CD1c-positive myeloid dendritic cell (primary cell): ENCODE measurements at regions not wholly inside any gene's neighbourhood (a gene's known extent, or its start where the extent isn't known, plus 50 kb on each side); places are given as distances from the start of the nearest gene placed in this dataset.
"Not testable (repeated sequence)": the region's sequence is repeated elsewhere in the genome, so short reads cannot be mapped to it uniquely, and the experiment has no call there.

Source experiments
- DNase-seq: peaks from one replicate; pipeline ENCODE4 v3.0.0-alpha.2; 2016; ENCODE audit errors: extremely low spot score

DNA sequence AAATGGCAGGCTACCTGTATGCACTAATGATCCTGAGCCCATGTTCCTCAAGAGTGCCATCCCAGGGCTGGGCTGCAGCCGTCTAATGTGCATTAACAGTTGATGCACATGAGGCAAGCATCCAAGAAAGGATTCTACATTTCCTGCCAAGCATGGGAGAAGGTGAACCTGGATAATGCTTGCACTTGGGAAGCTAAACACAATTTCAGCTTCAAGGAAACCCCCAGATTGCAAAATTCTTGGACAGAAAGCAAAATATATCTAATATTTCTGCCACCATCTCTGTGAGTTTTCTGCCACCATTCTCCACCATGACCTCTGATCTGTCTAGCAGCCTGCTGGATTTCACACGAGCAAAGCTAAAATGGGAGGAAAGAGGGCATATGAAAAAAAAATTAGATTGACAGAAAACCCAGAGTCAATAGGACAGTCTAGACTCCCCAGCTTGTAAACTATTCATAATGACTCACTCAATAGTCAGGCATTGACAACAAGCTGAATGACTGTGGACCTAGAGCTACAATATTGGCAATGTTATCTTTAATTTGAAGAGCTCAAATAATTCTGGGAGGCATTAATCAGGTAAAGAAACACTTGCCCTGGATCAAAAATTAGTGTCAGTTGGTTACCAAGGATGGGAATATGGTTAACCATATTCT, 91.9 kb upstream of the BCL2L14 start:
- no peak for DNase-seq

DNA sequence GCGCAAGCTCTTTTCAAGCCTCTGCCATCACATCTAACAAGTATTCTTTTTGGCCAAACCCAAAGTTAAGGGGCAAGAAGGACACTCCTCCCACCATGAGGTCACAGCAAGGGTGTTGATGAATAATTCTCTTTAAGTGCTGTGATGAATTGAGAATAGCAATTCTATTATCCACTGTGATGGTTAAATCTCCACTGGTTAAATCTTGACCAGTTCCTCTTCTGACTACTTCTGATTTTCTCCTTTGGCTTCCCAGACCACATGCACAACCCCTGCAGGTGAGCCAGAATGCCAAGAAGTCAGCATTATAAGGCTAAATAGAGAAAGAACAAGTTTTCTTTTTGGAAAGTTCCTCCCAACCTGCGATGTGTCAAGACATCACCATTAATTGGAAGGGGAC, 90.6 kb upstream of the BCL2L14 start:
- DNase-seq, result peak; percentile 10

DNA sequence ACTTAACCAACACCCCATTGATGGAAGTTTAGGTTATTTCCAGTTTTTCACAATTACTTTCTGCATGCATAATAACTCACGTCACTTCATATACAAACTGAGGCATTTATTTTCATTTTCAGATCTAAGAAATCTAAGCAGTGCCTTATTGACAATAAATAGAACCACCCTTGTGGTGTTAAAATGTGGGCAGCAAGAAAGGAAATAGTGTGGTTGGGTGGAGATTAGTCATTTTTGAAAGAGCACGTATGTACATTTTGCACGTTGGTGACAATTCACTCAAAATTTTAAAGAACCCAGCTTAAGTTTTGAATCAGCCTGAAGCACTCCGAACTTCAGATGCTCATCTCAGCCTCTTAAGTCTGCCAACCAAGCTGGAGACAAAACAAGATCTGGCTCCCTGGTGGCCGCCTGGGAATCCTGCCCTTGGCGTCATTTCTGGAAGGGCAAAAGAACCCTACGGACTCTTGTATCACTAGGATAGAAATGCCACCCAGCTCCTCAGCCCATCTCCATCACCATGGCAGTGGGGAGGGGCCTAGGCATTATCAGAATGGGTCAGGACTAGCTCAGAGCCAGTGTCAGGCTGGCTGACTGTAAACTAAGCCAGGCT, 89.5 kb upstream of the BCL2L14 start:
- peak; percentile 65 for DNase-seq

DNA sequence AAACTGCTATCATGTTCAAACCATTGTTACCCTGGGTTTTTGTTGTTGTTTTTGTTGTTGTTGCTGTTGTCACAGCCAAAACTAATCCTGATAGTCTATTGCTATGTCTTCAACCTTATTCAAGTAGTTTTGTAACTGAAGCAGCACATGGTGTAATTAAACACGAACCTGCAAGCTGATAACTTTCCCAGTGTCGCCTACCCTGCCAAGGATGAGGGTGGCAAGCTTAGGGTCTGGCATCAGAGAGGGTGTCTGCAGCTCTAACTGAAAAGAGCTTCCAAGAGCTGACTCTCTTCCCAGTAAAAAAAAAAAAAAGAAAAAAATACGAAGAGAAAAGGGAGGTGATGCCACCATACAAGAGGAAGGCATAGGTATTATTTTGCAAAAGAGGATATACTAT, 86.3 kb upstream of the BCL2L14 start:
- no peak for DNase-seq

DNA sequence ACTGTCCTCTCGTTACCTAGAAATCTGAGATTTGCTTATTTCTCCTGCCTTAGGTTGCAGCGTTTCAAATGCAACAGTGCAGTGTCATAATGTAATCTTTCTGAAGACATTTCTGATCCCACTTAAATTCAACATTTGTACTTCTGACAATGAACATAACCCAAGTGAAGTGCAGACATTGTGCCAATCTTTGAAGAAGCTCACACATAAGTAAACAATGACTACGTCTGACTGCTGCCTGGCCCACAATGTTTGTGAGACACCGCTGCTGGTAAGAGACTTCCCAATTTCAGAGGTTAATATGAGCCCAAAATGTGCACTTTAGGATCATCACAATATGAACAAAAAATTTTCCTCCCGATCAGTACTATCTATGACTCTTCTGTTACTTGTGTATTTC, 84.6 kb upstream of the BCL2L14 start:
- no peak for DNase-seq

DNA sequence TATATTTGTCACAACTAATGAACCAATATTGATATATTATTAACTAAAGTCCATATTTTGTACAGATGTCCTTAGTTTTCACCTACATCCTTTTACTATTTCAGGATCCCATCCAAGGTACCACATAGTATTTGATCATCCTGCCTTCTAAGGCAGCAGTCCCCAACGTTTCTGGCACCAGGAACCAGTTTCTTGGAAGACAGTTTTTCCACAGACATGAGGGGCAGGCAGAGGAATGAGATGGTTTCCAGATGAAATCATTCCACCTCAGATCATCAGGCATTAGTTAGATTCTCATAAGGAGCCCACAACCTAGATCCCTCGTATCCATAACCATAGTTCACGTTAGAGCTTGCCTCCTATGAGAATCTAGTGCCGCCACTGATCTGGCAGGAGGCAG, 82.8 kb upstream of the BCL2L14 start:
- DNase-seq, result no peak

DNA sequence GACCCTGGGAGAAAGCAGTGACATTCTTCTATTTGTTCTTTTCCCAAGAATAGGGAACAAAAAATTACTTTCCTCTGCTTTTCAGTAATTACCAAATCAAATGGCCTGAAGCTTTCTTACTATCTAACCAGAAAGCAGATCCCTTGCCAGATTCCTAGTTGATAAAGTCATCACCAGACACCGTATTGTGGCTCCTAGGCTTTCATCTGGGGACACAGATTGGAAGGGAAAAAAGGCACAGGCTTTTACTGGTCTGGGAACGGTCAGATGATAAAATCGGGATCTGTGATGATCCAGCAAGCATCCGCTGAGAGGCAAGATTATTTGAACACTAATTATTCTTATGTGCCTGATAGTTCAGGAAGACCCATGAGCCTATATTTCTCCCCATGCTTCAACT, 79.1 kb upstream of the BCL2L14 start:
- DNase-seq, result no peak

DNA sequence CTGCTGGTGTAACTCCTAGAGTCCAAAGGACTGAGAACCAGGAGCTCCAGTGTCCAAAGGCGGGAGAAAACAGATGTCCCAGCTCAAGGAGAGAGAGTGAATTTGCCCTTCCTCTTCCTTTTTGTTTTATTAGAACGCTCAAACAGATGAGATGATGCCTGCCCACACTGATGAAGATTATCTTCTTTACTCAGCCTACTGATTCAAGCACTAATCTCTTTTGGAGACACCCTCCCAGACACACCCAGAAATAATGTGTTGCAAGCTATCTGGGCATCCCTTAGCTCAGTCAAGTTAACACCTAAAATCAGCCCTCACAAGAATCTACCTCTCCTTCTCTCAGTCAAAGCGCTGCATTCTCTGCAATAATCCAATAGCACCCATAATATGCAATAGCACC, 78.2 kb upstream of the BCL2L14 start:
- DNase-seq, result no peak

DNA sequence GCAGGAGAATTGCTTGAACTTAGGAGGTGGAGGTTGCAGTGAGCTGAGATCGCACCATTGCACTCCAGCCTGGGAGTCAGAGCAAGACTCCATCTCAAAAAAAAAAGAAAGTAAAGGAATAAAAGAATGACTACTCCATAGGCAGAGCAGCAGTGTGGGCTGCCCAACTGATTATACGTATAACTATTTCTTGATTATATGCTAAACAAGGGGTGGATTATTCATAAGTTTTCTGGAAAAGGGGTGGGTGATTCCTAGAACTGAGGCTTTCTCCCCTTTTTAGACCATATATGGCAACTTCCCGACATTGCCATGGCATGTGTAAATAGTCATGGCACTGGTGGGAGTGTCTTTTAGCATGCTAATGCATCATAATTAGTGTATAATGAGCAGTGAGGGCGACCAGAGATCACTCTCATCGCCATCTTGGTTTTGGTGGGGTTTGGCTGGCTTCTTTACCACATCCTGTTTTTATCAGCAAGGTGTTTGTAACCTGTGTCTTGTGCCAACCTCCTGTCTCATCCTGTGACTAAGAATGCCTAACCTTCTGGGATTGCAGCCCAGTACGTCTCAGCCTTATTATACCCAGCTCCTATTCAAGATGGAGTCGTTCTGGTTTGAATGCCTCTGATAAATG, 72.3 kb upstream of the BCL2L14 start:
- DNase-seq, result not testable (repeated sequence)

DNA sequence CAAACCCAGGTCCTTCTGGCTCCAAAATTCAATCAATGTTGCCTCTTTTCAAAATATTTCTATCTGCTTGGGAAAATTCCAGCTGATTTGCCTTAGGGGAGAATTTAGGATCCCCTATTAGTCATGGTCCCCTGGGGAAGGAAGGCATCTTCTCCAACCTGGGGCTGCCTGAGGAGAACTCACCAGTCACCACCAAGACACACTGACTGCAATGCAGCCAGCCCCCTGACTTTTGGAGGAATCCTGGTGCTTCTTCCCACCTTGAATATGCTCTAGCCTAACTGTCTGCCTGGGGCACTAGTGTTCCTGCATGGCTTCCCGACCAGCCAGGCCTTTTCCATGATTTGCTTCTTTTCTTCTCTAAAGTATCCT, 71.8 kb upstream of the BCL2L14 start:
- no peak for DNase-seq

DNA sequence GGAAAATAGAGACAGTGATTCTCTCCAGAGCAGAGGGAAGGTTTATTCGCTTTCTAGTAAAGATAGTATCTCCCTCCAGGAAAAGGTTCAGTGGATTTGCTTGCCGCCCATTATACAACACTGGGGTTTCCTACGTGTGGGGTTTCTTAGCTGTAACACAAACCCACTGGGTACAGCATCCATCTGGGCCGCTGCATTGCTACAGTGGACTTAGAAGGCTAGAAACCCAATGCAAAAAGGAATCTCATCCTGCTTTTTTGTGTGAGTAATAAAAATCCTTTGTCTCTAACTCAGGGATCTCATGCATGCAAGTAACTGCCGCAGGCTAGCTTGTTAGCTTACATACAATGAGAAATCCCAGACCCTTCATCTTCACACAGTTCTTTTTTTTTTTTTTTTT, 67.1 kb upstream of the BCL2L14 start:
- no peak for DNase-seq

DNA sequence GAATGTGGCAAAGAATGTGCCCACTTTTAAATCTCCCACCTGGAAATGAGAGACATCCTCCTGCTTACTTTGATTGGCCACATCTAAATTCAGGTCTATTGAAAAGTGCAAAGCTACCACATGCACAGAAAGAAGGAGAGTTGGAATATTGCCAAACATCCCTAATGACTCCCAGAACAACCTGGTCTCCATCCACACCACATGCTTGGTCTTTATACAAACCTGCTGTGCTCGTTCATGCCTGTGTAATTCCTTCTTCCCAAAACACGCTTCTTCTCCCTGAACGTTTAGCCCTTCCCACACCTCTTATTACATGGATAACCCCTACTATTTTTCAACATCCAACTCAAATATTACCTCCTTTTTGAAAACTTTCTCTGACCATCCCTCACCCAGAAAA, 66.2 kb upstream of the BCL2L14 start:
- DNase-seq, result no peak

DNA sequence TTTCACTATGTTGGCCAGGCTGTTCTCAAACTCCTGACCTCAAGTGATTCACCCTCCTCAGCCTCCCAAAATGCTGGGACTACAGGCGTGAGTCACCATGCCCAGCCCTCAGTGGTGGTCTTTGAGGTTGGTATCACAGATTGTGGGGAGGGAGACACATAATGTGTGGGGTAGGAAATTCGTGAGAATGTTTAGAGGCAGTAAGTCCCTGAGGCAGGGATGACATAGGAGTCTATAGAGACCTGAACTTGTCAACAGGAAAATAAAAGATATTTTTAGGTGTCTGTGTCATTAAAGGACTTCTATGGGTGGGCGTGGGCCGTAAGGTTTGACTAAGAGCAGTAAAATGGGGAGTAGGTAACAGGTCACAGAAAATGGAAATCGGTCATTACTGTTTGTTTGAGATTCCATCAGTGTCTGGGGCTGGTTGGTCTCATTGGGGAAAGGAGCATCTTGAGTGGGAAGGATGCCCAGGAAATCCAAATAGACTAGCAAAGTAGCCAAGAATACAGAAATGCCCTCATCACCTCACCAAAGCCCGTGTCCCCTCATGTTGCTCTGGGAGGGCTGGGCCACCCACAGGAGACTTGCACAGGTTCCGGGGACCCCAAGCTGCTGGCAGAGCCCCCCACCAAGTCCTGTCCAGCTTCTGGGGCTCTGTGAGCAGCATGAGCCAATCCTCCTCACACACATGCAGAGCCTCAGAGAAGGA, 63.6 kb upstream of the BCL2L14 start:
- DNase-seq, result peak; percentile 29

DNA sequence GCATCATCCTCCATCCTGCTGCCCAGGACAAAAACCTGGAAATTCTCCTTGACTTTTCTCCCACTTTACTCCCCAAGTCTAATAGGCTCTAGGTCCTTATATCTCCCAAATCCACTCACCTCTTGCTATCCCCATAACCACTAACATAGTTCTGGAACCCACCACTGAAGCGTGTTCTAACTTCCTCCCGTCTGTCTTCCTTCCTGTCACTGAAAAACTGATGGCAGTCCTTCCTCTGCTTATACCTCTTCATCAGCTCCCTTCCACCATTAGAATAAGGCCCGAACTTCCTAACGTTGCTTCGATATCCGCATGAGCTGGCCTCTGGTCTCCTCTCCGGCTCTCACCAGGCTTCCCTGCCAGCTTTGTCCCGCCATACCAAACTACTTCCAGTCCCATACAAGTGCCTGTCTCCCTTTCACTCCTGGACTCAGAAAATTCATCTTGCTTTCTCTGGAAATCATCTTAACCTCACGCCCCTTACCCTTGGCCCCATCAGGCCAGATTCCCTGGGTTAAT, 63.0 kb upstream of the BCL2L14 start:
- no peak for DNase-seq

DNA sequence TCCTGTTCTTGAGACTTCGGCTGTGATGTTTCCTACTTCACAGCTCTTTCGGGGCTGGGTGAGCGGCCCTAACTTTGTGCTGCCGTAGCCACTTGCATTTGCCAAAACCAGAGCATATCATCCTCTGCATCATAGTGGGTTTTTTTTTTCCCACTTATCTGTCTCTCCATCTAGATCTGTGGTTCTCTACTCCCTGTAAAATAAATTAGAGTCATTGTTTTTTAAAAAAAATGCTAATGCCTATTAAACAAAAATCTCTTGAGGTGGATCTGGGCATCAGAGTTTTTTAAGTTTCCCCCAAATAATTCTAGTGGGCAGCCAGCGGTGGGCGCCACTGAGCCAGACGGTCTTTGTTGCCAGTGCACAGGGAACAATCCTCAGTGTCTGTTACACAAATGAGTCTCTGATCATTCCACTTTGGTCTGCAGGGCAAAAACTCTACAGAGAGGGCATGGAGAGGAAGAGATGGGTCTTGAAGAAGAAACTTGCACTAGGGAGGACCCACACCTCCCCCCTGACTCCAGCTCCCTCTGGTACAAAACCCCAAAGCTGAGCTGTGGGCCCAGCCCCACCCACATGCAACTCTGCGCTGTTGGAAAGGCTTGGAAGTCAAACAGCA, 62.4 kb upstream of the BCL2L14 start:
- peak; percentile 25 for DNase-seq

DNA sequence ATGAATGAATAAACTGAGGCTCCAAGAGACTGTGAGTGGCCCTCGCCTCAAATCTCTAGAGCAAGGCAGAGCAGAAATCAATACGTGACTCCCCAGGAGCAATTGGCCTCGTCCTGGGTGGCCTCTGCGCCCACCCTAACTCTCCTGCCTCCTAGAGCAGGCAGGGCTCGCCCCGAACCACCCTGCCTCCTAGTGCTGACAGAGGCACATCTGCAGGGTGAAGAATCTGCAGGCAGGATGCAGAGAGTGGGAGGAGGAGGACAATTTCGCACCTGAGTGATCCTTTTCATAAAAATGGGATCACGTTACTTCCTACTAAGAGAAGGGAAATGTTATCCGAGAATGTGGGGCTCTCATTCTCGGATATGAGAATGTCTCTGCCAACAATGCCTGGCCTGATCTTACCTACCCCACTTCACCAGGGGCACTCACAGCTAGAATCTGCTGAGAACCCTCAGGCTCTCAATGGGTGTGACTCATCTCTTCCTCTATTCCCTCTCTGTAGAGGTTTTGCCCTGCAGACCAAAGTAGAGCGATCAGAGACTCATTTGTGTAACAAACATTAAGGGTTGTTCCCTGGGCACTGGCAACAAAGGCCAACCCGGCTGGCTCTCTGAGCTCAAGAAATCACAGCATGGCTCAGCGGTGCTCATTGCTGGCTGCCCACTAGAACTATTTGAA, 61.7 kb upstream of the BCL2L14 start:
- DNase-seq, result peak; percentile 78

DNA sequence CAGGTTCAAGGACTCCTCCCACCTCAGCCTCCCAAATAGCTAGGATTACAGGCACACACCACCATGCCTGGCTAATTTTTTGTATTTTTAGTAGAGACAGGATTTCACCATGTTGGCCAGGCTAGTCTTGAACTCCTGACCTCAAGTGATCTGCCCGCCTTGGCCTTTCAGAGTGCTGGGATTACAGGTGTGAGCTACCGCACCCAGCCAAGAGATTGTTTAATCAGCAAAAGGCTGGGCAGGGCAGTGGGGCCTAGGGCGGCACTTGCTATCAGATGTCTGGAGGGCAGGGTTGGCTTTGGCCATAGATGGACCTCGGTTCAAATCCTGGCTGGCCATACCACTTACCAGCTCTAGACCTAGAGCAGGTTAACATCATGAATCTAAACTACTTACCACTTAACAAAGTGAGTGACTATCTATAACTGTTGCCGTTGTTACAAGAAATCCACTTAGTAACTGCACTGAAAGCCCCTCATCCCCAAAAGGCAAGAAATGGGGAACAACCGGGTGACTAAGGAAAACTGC, 60.9 kb upstream of the BCL2L14 start:
- not testable (repeated sequence) for DNase-seq

DNA sequence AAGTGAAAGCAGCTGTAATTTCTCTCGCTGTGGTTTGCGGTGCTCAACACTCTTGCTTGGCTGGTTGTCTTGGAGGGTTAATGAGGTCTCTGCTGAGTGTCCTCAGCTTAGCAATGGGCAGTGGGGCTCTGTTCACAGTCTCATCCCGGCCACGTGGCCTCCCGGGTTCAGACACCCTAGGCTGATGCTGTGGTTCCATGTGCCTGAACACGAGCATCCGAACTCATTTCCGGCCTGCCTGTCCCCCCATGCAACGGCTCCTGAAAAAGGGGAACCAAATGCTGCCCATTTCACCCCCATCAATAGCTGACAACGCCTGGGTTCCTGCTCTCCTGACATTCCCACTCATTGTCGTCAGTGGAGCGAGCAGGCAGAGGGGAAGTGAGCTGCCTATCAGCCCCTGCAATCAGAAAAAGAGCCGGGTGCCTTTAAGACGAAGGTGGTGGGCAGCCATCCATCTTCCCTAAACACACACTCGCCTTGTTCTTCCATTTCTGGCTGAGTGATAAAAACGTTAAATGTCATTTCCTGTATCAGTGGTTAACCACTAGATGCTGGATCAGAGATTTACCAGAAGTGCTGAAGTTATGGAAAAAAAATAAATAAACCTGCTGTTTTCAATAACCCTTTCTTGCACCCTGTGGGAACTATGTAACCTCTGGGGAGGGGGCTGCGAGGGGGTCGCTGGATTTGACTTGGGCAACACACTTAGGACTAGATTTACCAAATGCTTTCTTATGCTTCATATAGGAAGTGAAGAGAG, 60.3 kb upstream of the BCL2L14 start:
- peak; percentile 90 for DNase-seq

DNA sequence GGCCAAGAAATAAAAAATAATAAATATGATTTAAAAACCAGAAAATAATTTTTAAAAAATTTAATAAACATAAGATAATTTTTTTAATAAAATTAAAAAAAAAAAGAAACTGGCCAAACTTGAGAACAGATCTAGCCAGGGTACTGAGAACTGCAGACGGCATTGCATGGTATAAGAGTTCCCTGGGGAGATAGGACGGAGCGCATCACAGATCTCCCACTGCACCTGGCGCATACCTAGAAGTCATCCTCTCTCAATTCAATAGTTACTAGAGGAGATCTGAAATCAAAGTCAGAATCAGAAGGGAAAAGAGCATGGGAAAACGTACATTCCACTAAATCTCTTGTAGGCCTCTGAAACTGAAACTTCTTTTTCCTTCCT, 58.9 kb upstream of the BCL2L14 start:
- no peak for DNase-seq

DNA sequence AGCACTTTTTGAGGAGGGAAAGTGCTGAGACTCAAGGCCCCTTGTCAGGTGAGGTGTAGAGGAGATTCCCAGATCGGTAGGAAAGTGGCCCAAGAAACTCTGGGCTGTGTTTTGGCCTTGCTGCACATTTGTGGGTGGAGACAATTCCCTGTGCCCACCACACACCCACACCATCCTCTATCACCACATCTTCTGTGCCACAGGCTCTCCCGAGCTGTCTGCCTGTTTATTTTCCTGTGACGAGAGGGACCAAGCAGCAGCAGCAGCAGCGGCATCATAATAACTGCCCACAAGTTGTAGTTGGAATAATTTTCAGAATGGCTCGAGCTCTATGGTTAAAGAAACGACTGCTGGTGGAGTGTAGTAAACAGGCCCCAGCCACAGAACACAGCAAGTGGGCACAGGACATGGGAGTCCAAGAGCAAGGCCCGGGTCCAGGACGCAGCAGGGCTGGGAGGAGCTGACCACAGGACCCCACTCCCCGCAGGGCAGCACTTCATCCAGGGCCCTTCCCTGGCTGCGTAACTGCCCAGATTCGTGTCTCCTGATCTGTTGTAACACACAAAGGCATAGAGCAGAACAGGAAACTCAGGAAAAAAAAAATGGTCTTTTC, 55.6 kb upstream of the BCL2L14 start:
- no peak for DNase-seq
